ENCODE measurements at regions not wholly inside any gene's neighbourhood (a gene's known extent, or its start where the extent isn't known, plus 50 kb on each side); places are given as distances from the start of the nearest gene placed in this dataset.

DNA sequence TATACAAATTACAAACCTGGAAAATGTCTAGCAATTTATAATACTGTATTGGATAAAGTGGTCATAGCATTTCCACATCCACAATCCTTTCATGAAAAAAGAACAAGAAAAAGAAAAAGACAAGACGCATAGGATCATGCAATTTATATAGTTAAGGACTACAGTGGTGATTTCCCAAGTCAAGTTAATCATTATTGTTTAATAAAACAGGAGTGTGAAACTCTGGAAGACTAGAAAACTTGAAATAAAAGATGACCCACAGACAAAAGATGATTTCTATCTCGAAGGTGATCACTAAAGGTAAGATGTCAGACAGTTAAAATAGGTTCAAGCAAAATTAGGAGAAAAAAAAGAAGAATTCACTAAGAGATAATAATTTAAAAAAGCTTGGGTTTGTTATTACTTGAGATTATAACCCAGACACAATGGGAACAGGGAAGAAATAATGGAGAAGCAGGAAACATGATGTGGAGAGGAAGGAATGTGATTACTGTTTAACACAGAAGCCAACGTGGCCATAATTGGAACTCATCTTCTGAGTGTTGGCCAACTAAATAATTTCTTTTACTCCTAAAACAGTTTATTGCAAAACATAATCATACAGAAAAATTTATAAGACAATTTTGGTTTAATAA is 441.2 kb upstream of the ANO3 start:
- DNase-seq (ENCODE audit: low read depth) = no peak

GRCh38 chr11:25891960-25892359 is 440.0 kb upstream of the ANO3 start:
- no peak for DNase-seq (ENCODE audit: low read depth)

DNA sequence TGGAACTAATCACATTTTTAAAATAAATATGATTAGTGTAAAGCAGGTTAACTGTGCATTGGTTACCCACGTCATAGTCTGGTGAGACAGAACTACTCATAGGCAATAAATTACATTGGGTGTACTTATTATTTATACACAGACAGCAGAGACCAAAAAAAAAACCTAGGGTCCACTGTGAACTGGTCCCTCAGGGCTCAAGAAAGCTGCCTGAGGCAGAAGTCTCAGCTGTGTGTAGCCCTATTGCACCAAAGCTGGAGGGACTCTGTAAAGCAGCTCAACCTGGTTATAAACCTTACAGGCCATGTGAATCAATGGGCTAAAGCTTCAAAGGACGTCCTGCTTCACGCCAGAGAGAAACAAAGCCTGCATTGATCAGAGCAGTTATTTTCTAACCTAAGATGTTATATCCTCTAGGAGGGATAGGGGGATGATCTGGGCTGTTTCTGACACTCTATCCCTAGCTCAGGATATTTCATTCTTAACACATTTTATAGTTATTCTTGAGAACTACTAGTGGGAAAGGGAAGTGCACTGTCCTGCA is 432.2 kb upstream of the ANO3 start:
- DNase-seq (ENCODE audit: low read depth) = no peak

- DNase-seq (ENCODE audit: low read depth) = no peak
These were observed 431.1 kb upstream of the ANO3 start for GRCh38 chr11:25900814-25901213.

GRCh38 chr11:25901415-25901814 is 430.5 kb upstream of the ANO3 start:
- DNase-seq (ENCODE audit: low read depth) = no peak

DNA sequence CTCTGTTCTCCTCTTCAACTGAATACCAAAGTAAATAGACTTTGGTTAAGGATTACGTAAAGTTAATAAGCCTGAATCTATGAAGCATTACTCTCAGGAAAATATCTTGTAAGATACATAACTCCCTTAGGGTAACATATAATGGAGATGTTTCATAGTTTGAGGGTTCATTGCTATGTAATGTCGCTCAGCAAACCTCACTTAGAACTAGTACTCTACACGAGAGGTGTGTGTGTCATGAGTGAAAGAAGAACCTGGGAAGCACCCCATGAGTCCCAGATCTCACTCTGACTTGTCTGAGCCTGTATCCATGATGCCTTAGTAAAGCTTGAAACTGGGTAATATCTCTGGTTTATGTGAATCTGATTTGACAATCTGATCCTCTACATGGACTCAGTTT is 429.5 kb upstream of the ANO3 start:
- DNase-seq (ENCODE audit: low read depth) = no peak

GRCh38 chr11:25908726-25909125 is 423.2 kb upstream of the ANO3 start:
- no peak for DNase-seq (ENCODE audit: low read depth)

- no peak for DNase-seq (ENCODE audit: low read depth)
These were observed 421.8 kb upstream of the ANO3 start for GRCh38 chr11:25910086-25910485.

- no peak for DNase-seq (ENCODE audit: low read depth)
These were observed 411.6 kb upstream of the ANO3 start for GRCh38 chr11:25920356-25920755.

GRCh38 chr11:25924586-25924985 is 407.3 kb upstream of the ANO3 start:
- no peak for DNase-seq (ENCODE audit: low read depth)

- no peak for DNase-seq (ENCODE audit: low read depth)
These were observed 406.6 kb upstream of the ANO3 start for GRCh38 chr11:25925359-25925758.

- no peak for DNase-seq (ENCODE audit: low read depth)
These were observed 404.4 kb upstream of the ANO3 start for GRCh38 chr11:25927411-25927953.

GRCh38 chr11:25928076-25928475 is 403.9 kb upstream of the ANO3 start:
- DNase-seq (ENCODE audit: low read depth) = no peak

GRCh38 chr11:25938952-25939351 is 393.0 kb upstream of the ANO3 start:
- no peak for DNase-seq (ENCODE audit: low read depth)

DNA sequence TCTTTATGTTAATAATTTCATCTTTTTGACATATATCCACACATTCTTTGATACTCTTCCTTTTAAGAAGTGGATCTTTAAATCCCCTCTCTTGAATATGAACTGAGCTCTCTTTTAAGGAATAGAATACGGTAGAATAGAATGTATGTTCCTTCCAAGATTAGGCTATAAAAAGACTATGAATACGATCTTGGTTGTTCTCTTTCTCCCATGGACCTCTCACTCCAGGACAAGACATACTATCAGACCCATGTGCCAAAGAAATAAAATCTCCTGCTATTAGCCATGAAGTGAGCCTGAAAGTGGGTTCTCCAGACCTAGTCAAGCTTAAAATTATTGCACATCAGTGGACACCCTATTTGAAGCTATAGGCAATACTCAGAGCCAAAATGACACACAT is 392.2 kb upstream of the ANO3 start:
- DNase-seq (ENCODE audit: low read depth) = no peak

GRCh38 chr11:25941353-25941752 is 390.6 kb upstream of the ANO3 start:
- no peak for DNase-seq (ENCODE audit: low read depth)

- no peak for DNase-seq (ENCODE audit: low read depth)
These were observed 388.9 kb upstream of the ANO3 start for GRCh38 chr11:25943031-25943430.

- DNase-seq (ENCODE audit: low read depth) = no peak
These were observed 387.9 kb upstream of the ANO3 start for GRCh38 chr11:25943777-25944661.

GRCh38 chr11:25949918-25950317 is 382.0 kb upstream of the ANO3 start:
- no peak for DNase-seq (ENCODE audit: low read depth)

- DNase-seq (ENCODE audit: low read depth) = no peak
These were observed 378.9 kb upstream of the ANO3 start for GRCh38 chr11:25953006-25953405.

- DNase-seq (ENCODE audit: low read depth) = no peak
These were observed 373.9 kb upstream of the ANO3 start for GRCh38 chr11:25958045-25958444.

DNA sequence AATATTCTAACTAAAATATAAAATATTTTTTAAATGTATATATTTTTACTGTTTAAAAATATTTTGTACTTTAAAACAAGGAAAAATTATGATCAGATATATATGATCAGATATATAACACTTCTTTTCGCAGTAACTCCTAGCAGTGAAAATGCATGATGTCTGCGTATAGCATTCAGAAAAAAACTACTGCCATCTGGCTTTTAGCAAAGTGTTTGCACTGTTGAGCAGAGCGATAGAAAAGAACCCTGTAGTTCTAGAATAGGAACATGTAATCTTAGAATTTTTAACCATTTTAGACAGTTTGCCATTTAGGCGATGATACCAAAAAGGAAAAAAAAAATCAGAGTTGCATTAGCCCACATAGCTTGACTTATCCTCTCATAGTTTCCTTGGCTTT is 370.4 kb upstream of the ANO3 start:
- DNase-seq (ENCODE audit: low read depth) = no peak
